ENCODE measurements at regions not wholly inside any gene's neighbourhood (a gene's known extent, or its start where the extent isn't known, plus 50 kb on each side); places are given as distances from the start of the nearest gene placed in this dataset.

DNA sequence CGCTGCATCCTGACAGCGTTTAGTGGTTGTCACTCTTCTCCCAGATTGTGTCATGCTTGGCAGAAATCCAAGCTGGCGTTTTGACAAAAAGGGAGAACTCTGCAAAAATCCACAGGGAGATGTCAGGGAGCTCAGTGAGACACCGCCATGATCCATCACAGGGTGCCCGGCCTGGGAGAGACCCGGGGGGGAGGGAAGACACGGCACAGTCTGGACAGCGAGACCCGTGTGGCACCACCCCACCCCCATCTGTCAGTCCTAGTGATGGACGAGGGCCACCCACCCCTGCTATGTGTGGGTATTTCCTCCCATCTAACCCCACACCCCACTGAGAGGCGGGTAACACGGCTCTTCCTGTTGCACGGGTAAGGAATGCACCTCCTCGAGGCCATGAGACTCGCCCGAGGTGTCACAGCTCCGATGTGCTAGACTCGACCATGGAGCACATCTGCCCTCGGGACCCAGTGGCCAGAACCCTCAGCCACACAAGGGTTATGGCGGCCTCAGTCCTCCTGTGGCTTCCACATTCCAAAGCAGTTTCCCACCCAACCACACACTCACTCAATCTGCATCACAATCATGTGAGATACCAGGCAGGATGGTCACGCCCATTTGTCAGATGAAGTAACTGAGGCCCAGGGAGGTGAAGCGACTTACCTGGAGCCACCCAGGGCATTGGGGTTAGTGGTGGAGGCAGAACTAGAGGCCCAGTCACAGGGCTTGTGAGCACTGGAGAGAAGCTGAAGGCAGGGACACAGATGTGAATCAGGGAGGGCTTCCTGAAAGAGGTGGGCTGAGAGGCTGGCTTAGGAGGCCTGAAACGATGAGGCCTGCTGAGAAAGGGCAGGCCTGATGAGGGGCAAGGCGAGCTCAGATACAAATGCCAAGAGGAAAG lies 688.5 kb downstream of the MATN1 start:
- no peak overlapping the region for H3K4me3 ChIP-seq (ENCODE audit: low read depth, low read length)
- TF ChIP-seq, protein P1, sequence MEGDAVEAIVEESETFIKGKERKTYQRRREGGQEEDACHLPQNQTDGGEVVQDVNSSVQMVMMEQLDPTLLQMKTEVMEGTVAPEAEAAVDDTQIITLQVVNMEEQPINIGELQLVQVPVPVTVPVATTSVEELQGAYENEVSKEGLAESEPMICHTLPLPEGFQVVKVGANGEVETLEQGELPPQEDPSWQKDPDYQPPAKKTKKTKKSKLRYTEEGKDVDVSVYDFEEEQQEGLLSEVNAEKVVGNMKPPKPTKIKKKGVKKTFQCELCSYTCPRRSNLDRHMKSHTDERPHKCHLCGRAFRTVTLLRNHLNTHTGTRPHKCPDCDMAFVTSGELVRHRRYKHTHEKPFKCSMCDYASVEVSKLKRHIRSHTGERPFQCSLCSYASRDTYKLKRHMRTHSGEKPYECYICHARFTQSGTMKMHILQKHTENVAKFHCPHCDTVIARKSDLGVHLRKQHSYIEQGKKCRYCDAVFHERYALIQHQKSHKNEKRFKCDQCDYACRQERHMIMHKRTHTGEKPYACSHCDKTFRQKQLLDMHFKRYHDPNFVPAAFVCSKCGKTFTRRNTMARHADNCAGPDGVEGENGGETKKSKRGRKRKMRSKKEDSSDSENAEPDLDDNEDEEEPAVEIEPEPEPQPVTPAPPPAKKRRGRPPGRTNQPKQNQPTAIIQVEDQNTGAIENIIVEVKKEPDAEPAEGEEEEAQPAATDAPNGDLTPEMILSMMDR (IDR thresholded peaks at IDR 0.05; ENCODE audit: low read depth, low read length): no peak
- no peak for TF ChIP-seq MYC (IDR thresholded peaks at IDR 0.05; ENCODE audit: low read depth, low read length)
- no peak for DNase-seq (ENCODE audit: low read depth)

DNA sequence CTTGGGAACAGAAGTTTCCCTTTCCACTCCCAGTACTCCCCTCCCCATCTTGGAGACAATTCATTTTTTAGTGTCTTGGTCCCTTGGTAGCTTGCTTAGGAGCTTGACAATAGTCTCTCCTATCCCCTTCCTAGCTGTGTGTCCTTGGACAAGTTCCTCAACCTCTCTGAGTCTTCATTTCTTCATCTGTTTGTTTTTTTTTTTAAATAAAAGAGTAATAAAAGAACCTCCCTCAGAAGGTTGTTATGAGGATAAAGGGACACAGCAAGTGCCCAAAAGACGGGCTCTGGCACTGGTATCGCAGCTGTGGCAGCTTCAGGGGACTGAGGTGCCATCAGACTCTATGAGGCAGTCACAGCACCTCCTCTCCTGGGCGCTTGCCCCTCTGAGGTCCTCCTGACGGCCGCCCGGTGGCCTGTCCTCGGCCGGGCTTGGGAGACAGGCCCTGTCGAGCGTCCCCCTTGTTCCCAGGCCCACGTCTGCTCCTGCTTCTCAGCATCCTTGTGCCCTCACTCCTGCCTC lies 689.2 kb downstream of the MATN1 start:
- no peak for DNase-seq (ENCODE audit: low read depth)
- TF ChIP-seq MYC (IDR thresholded peaks at IDR 0.05; ENCODE audit: low read depth, low read length): no peak
- H3K4me3 ChIP-seq (ENCODE audit: low read depth, low read length): no peak overlapping the region

DNA sequence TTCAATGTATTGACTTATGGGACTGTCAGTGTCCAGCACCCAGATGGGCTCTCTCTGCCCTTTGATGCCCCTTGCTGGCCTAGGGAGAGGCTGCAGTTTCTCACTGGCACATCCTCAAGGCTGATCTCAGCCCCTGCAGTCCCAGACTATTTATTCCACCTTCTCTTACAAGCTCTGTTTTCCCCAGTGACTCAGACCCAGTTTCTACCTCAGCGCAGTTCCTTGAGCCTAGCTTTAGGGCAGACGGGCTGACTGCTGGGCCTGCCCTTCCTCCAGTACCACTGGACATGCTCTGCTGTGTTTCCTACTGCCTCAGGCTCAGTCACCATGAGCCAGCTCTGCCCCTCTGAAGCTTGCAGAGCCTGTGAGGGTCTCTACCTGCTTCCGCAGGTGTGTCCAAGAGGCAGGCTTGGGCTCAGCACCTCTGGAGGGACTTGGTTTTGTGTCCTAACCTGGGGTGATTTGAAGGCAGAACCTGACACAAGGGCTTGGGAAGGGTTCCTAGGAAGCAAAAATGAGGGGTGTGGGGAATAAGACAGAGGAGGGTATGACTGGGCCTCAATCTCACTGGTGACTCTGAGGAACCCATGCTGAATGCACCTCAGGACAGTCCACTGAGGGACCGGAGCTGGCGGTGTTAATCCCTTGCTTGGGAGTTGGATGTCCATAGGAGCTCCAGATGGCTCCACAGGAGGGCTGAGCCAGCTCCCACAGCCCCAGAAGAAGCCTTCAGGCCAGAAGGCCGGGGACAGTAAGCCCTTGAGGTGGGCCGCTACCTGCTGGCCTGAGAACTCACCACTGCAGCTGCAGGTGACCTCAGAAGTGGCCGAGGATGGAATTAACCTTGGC lies 689.9 kb downstream of the MATN1 start:
- DNase-seq (ENCODE audit: low read depth): no peak
- no peak overlapping the region for H3K4me3 ChIP-seq (ENCODE audit: low read depth, low read length)
- TF ChIP-seq, protein P2, sequence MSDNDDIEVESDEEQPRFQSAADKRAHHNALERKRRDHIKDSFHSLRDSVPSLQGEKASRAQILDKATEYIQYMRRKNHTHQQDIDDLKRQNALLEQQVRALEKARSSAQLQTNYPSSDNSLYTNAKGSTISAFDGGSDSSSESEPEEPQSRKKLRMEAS (IDR thresholded peaks at IDR 0.05; ENCODE audit: low read depth, low read length): no peak
- TF ChIP-seq MYC (IDR thresholded peaks at IDR 0.05; ENCODE audit: low read depth, low read length): no peak
- TF ChIP-seq POLR2A (IDR thresholded peaks at IDR 0.05; ENCODE audit: extremely low read depth, insufficient read length): no peak
- TF ChIP-seq, protein P1 (IDR thresholded peaks at IDR 0.05; ENCODE audit: low read depth, low read length): no peak

DNA sequence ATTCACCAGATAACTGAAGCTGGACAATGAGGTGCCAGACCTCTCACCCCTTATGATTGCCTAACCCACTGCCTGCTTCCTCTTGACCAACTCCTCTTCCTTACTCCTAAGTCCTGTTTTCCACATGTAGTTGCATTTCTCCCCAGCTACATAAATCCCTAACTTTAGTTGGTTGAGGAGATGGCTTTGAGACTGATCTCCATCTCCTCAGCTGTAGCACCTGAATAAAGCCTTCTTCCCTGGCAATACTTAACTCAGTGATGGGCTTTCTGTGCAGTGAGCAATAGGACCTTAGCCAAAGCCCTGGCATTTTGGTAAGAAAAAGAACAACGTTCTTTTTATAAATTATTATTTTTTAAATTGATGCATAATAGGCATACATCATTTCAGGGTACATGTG lies 691.1 kb downstream of the MATN1 start:
- TF ChIP-seq POLR2A (IDR thresholded peaks at IDR 0.05; ENCODE audit: extremely low read depth, insufficient read length): no peak
- TF ChIP-seq, protein P1 (IDR thresholded peaks at IDR 0.05; ENCODE audit: low read depth, low read length): no peak
- DNase-seq (ENCODE audit: low read depth): no peak
- H3K4me3 ChIP-seq (ENCODE audit: low read depth, low read length): no peak overlapping the region

DNA sequence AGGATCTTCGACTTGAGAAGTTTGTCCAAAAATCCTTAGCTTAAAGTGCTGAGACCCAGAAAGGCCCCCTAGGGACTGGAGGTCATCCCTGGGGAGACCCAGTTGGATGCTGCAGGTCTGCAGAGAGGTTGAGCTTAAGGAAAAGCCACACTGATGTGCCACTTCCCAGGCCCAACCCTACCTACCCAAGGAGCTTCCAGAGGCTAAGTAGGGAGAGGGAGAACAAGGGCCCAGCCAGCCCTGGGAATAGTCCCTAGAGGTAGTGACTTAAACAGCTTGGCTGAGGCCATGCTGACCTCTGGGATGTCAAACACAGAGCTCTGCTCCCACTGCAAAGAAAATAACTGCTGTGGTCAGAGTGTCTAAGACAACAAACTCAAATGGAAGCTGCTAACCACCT lies 693.7 kb downstream of the MATN1 start:
- DNase-seq (ENCODE audit: low read depth): no peak
- TF ChIP-seq POLR2A (IDR thresholded peaks at IDR 0.05; ENCODE audit: extremely low read depth, insufficient read length) (no peak), MYC (IDR thresholded peaks at IDR 0.05; ENCODE audit: low read depth, low read length) (no peak)
- TF ChIP-seq, protein P2 (IDR thresholded peaks at IDR 0.05; ENCODE audit: low read depth, low read length): no peak
- TF ChIP-seq, protein P1 (IDR thresholded peaks at IDR 0.05; ENCODE audit: low read depth, low read length): no peak
- H3K4me3 ChIP-seq (ENCODE audit: low read depth, low read length): no peak overlapping the region

DNA sequence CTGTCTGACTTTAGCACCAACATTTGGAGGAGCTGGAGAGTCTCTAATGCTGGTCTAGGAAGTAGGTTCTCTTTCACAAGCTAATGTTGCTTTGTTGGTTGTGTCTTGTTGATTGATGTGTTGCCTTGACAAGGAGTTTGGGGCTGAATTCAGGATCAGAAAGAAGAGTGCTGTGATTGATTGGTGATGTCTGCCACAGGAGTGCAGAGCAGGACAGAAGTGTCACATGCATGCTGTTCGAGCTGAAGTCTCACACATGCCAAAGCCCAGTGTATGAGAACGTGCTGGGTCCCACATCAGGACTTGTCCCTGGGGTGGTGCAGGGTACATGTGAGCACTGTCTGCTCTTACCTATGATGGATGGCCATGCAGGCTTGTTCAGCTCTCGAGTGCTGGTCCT lies 694.4 kb downstream of the MATN1 start:
- H3K4me3 ChIP-seq (ENCODE audit: low read depth, low read length): no peak overlapping the region
- DNase-seq (ENCODE audit: low read depth): no peak
- TF ChIP-seq POLR2A (IDR thresholded peaks at IDR 0.05; ENCODE audit: extremely low read depth, insufficient read length) (no peak), MYC (IDR thresholded peaks at IDR 0.05; ENCODE audit: low read depth, low read length) (no peak)
- TF ChIP-seq, protein P2 (IDR thresholded peaks at IDR 0.05; ENCODE audit: low read depth, low read length): no peak
- TF ChIP-seq, protein P1 (IDR thresholded peaks at IDR 0.05; ENCODE audit: low read depth, low read length): no peak

All from NB4 (cell line).